DMS 273 treated with DMSO at 0.1 percent for 48 hours (cell line): ENCODE measurements at regions not wholly inside any gene's neighbourhood (a gene's known extent, or its start where the extent isn't known, plus 50 kb on each side); places are given as distances from the start of the nearest gene placed in this dataset.

Experiments
- DNase-seq: peaks from one replicate; lab custom pipeline; 2025; lab: John Stamatoyannopoulos, UW

GRCh38 chr1:172980971-172981370, 69.8 kb downstream of the TNFSF18 start:
- DNase-seq: no peak
